ENCODE measurements at regions not wholly inside any gene's neighbourhood (a gene's known extent, or its start where the extent isn't known, plus 50 kb on each side); places are given as distances from the start of the nearest gene placed in this dataset.
"Not testable (repeated sequence)": the region's sequence is repeated elsewhere in the genome, so short reads cannot be mapped to it uniquely, and the experiment has no call there.

- no peak for DNase-seq (ENCODE audit: low spot score)
Observed at GRCh38 chr14:41549821-41550607, 56.7 kb upstream of the LRFN5 start.

- DNase-seq (ENCODE audit: low spot score), result no peak
Observed at GRCh38 chr14:41549282-41549681, 57.4 kb upstream of the LRFN5 start.

GRCh38 chr14:41548666-41549065, 58.0 kb upstream of the LRFN5 start:
- DNase-seq (ENCODE audit: low spot score), result no peak

- DNase-seq (ENCODE audit: low spot score), result no peak
Observed at GRCh38 chr14:41541333-41541732, 65.3 kb upstream of the LRFN5 start.

GRCh38 chr14:41532255-41532654, 74.4 kb upstream of the LRFN5 start:
- DNase-seq (ENCODE audit: low spot score), result no peak

GRCh38 chr14:41521891-41522290, 84.8 kb upstream of the LRFN5 start:
- no peak for DNase-seq (ENCODE audit: low spot score)

- not testable (repeated sequence) for DNase-seq (ENCODE audit: low spot score)
Observed at GRCh38 chr14:41518030-41518429, 88.6 kb upstream of the LRFN5 start.

GRCh38 chr14:41506552-41506951, 100.1 kb upstream of the LRFN5 start:
- DNase-seq (ENCODE audit: low spot score), result no peak

GRCh38 chr14:41505491-41505890, 101.2 kb upstream of the LRFN5 start:
- no peak for DNase-seq (ENCODE audit: low spot score)

GRCh38 chr14:41498959-41499358, 107.7 kb upstream of the LRFN5 start:
- no peak for DNase-seq (ENCODE audit: low spot score)

GRCh38 chr14:41490323-41490722, 116.4 kb upstream of the LRFN5 start:
- DNase-seq (ENCODE audit: low spot score), result no peak

GRCh38 chr14:41489315-41489972, 117.2 kb upstream of the LRFN5 start:
- no peak for DNase-seq (ENCODE audit: low spot score)

- DNase-seq (ENCODE audit: low spot score), result no peak
Observed at GRCh38 chr14:41488401-41488800, 118.3 kb upstream of the LRFN5 start.

GRCh38 chr14:41482861-41483260, 123.8 kb upstream of the LRFN5 start:
- no peak for DNase-seq (ENCODE audit: low spot score)

- DNase-seq (ENCODE audit: low spot score), result no peak
Observed at GRCh38 chr14:41476526-41476925, 130.2 kb upstream of the LRFN5 start.

- DNase-seq (ENCODE audit: low spot score), result no peak
Observed at GRCh38 chr14:41461380-41461779, 145.3 kb upstream of the LRFN5 start.

- DNase-seq (ENCODE audit: low spot score), result no peak
Observed at GRCh38 chr14:41457393-41457792, 149.3 kb upstream of the LRFN5 start.

- DNase-seq (ENCODE audit: low spot score), result no peak
Observed at GRCh38 chr14:41449066-41449465, 157.6 kb upstream of the LRFN5 start.

- DNase-seq (ENCODE audit: low spot score), result no peak
Observed at GRCh38 chr14:41446008-41446407, 160.7 kb upstream of the LRFN5 start.

GRCh38 chr14:41423503-41423902, 183.2 kb upstream of the LRFN5 start:
- DNase-seq (ENCODE audit: low spot score), result no peak

GRCh38 chr14:41421308-41421707, 185.4 kb upstream of the LRFN5 start:
- DNase-seq (ENCODE audit: low spot score), result not testable (repeated sequence)

GRCh38 chr14:41419709-41420108, 187.0 kb upstream of the LRFN5 start:
- DNase-seq (ENCODE audit: low spot score), result no peak

GRCh38 chr14:41418851-41419250, 187.8 kb upstream of the LRFN5 start:
- no peak for DNase-seq (ENCODE audit: low spot score)

- no peak for DNase-seq (ENCODE audit: low spot score)
Observed at GRCh38 chr14:41409806-41410205, 196.9 kb upstream of the LRFN5 start.

Measured in hematopoietic multipotent progenitor cell treated with erythropoietin and hydrocortisone succinate and interleukin-3 and kit ligand, for 15 days (in vitro differentiated cells).